Breast epithelium (tissue), 4 donors: ENCODE measurements at regions not wholly inside any gene's neighbourhood (a gene's known extent, or its start where the extent isn't known, plus 50 kb on each side); places are given as distances from the start of the nearest gene placed in this dataset.

Source experiments
- DNase-seq, 2 donors: peaks; one replicate each; pipeline ENCODE4 v3.0.0-alpha.2; 2019; ENCODE audit warnings: low spot score in 2 of 2
- H3K27ac ChIP-seq, 2 donors: fragments of 200-600 bp; sonication (generic) in 1 of 2; one replicate each; pipeline ENCODE4 v1.5.1; 2016 to 2019; ENCODE audit warnings: mild to moderate bottlenecking in 1 of 2
- H3K27me3 ChIP-seq, 2 donors: fragments of 200-600 bp; sonication (generic) in 1 of 2; one replicate each; pipeline versions ENCODE4 v1.5.1 to v1.6.0; 2017 to 2019; ENCODE audit warnings: control low read depth in 1 of 2, mild to moderate bottlenecking in 1 of 2
- H3K36me3 ChIP-seq: fragments of 200-600 bp; one replicate; pipeline ENCODE4 v1.5.1; 2019
- H3K4me1 ChIP-seq, 2 donors: fragments of 200-600 bp; sonication (generic); one replicate each; pipeline ENCODE4 v1.5.1; 2016 to 2019; ENCODE audit warnings: control low read depth in 1 of 2
- H3K4me3 ChIP-seq, 3 donors: fragments of 200-600 bp; sonication (generic); 1 replicate in 2 of 3; 2 replicates in 1 of 3; pipeline ENCODE4 v1.5.1; 2016 to 2019; ENCODE audit warnings: mild to moderate bottlenecking in 3 of 3, moderate library complexity in 2 of 3
- H3K9me3 ChIP-seq, 2 donors: fragments of 200-600 bp; sonication (generic) in 1 of 2; one replicate each; pipeline ENCODE4 v1.5.1; 2016 to 2019; ENCODE audit warnings: control low read depth in 1 of 2
- POLR2A ChIP-seq: fragments of 450-650 bp; IDR thresholded peaks from one replicate; pipeline ENCODE4 v1.6.1; 2016; ENCODE audit warnings: antibody characterized with exemption, mild to moderate bottlenecking, moderate library complexity
- POLR2AphosphoS5 ChIP-seq, 3 donors: sonication (generic); formaldehyde crosslinking; IDR thresholded peaks; one replicate each; pipeline ENCODE4 v1.6.1; 2017; ENCODE audit warnings: antibody characterized with exemption in 3 of 3
- intact Hi-C: fragments of 100-400 bp; cut with DNase I; formaldehyde crosslinking; loops from one replicate; pipeline ENCODE4 v1.15.1; 2023; ENCODE audit warnings: low total_unique reads
- TF ChIP-seq, protein P1 (sequence below), 3 donors: fragments of 450-650 bp; IDR thresholded peaks; one replicate each; pipeline ENCODE4 v1.5.1; 2016 to 2017; ENCODE audit warnings: antibody characterized with exemption in 3 of 3, mild to moderate bottlenecking in 3 of 3, moderate library complexity in 3 of 3

DNA sequence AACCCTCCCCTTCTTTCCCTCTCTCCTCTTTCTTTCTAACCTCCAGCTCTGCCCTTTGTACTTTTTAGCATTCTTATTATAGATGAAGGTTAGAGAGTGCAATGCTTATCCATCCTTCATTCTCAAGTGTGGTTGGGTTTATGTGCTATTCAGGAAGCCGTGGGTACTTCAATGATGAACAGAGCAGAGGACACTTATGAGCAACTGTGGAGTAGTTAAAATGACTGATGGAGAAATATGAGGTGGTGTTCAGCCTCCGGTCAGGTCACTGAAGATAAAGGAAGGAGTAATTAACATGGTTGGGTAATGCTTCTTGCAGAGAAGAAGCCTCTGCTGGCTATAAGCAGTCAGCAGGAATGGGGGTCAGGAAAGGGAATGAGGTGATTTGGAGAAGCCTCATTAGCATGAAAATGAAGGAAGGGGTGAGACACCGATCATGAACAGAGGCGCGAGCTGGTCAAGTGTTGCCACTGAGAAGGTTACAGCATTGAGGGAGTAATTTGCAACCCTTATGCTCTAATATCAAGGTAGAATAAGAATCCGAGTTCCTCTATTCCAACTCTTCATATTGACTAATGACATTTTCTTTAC is 174.7 kb downstream of the LPIN1 start:
- Histone ChIP-seq H3K36me3 (no peaks in the 10 kb centered on the region), H3K4me1 (no peaks in the 10 kb centered on the region), H3K27me3 (no peaks in the 10 kb centered on the region), H3K27ac (no peak overlapping the region), H3K9me3 (no peaks in the 10 kb centered on the region), H3K4me3 (no peak overlapping the region)
- intact Hi-C loops = no loop called here
- TF ChIP-seq, protein P1, sequence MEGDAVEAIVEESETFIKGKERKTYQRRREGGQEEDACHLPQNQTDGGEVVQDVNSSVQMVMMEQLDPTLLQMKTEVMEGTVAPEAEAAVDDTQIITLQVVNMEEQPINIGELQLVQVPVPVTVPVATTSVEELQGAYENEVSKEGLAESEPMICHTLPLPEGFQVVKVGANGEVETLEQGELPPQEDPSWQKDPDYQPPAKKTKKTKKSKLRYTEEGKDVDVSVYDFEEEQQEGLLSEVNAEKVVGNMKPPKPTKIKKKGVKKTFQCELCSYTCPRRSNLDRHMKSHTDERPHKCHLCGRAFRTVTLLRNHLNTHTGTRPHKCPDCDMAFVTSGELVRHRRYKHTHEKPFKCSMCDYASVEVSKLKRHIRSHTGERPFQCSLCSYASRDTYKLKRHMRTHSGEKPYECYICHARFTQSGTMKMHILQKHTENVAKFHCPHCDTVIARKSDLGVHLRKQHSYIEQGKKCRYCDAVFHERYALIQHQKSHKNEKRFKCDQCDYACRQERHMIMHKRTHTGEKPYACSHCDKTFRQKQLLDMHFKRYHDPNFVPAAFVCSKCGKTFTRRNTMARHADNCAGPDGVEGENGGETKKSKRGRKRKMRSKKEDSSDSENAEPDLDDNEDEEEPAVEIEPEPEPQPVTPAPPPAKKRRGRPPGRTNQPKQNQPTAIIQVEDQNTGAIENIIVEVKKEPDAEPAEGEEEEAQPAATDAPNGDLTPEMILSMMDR (IDR thresholded peaks at IDR 0.05) = no peak
- TF ChIP-seq POLR2A (no peak), POLR2AphosphoS5 (IDR thresholded peaks at IDR 0.05) (no peak)
- no peak for DNase-seq

DNA sequence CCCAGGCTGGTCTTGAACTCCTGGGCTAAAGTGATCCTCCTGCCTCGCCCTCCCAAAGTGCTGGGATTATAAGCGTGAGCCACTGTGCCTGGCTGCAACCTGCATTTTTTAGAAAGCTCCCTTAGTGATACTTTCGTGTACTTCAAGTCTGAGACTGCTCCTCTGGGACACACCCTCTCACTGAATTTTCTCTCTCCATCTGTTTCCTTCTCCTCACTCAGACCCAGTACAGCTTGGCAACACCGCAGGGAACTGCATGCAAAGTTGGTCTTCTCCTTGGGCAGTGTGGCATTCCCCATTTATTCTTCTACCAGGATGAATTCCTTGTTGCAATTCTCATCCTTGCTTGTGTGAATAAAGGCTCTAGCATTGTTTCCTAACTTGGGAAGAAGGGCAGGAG is 175.9 kb downstream of the LPIN1 start:
- Histone ChIP-seq H3K9me3 (no peaks in the 10 kb centered on the region), H3K36me3 (no peaks in the 10 kb centered on the region), H3K4me1 (no peaks in the 10 kb centered on the region), H3K4me3 (no peak overlapping the region), H3K27ac (no peak overlapping the region), H3K27me3 (no peaks in the 10 kb centered on the region)
- no peak for DNase-seq
- intact Hi-C loops = no loop called here
- TF ChIP-seq, protein P1 (IDR thresholded peaks at IDR 0.05) = no peak
- TF ChIP-seq POLR2A (no peak), POLR2AphosphoS5 (IDR thresholded peaks at IDR 0.05) (no peak)

DNA sequence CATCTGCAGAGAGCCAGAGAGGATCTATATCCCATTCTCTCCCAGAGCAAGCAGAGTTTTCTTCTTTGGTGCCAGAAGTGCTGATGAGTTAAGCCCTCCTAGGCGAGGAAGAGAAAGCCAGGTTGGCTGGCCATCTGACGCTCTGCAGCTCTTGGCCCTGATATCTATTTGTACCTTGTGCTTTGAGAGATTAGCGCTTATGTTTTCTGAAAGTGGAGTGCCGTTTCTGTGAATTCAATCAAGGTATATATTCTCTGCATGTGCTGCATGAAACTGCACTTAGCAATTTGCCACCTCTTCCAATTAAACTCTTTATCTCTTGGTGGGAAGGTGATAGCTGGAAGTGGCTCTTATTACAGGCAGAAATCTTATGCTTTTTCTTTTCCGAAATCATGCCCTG is 177.5 kb downstream of the LPIN1 start:
- no peak for TF ChIP-seq POLR2AphosphoS5 (IDR thresholded peaks at IDR 0.05)
- no peak for TF ChIP-seq POLR2A
- TF ChIP-seq, protein P1 (IDR thresholded peaks at IDR 0.05) = no peak
- Histone ChIP-seq H3K4me3 (no peak overlapping the region), H3K4me1 (no peaks in the 10 kb centered on the region), H3K27me3 (no peaks in the 10 kb centered on the region), H3K27ac (no peak overlapping the region), H3K36me3 (no peaks in the 10 kb centered on the region), H3K9me3 (no peaks in the 10 kb centered on the region)
- no peak for DNase-seq
- intact Hi-C loops = no loop called here

DNA sequence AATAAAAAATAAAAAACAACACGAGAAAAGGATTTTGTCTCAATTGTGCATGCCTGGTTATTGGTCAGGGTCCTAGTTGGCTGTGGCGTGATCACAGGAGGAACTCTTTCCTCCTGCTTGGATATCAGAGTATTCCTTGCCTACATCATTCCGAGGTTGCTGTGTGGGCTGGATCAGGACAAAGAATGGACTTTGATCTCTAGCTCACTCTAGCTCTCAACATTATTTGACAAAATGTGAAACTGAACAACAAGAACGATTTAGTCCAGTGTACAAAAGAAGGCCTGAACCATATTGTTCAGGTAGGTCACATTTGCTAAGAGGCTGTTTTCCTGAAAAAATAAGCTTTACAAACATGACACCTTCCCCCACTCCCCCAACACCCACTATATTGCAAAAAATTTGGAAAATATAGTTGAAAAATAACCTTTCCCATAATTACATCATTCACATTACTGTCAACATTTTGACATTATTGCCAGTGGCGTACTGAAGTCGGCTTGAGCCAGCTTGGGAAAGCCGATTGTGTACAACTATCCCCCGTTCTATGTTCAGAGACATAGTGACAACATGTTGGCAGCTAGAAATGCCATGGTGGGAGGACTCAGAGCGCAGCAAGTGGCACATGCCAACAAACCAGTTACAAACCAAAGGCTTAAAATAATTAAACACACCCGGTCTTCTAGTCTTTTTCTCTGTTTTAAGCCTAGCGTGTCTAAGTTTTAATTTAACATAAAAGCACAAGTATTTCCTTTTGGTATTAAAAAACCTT is 179.0 kb downstream of the LPIN1 start:
- Histone ChIP-seq H3K27ac (no peak overlapping the region), H3K9me3 (no peaks in the 10 kb centered on the region), H3K27me3 (no peaks in the 10 kb centered on the region), H3K4me1 (no peaks in the 10 kb centered on the region), H3K4me3 (no peak overlapping the region), H3K36me3 (no peaks in the 10 kb centered on the region)
- intact Hi-C loops = no loop called here
- TF ChIP-seq POLR2A (no peak), POLR2AphosphoS5 (IDR thresholded peaks at IDR 0.05) (no peak)
- TF ChIP-seq, protein P1 (IDR thresholded peaks at IDR 0.05) = no peak
- DNase-seq = no peak

DNA sequence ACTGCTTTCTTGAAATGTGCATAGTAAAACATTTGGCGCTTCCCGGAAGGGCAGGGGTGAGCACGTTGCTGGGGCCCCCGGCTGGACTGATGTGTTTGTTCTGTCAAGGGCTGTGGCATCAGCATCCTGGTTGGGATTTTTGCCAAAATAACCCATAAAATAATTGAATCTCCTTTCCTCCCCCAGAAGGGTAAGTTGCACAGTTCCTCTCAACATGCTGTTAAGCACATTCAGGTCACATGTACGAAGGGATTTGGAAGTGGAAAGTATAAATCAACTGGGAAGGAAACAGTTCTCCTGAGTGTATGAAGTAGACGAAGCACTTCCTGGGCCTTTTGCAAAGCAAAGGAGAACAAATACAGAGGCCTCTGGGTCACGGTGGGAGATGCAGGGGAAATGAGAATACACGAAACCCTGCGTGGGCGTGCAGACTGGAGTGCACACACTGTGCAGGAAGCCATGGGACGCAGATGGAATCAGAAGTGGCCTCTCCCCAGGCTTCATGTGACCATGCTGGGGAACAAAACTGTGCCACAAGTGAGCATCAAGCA is 183.9 kb downstream of the LPIN1 start:
- DNase-seq = no peak
- Histone ChIP-seq H3K4me1 (no peaks in the 10 kb centered on the region), H3K27ac (no peak overlapping the region), H3K4me3 (no peak overlapping the region), H3K36me3 (no peaks in the 10 kb centered on the region), H3K9me3 (no peaks in the 10 kb centered on the region), H3K27me3 (no peaks in the 10 kb centered on the region)
- TF ChIP-seq, protein P1 (IDR thresholded peaks at IDR 0.05) = no peak
- TF ChIP-seq POLR2A = no peak
- no peak for TF ChIP-seq POLR2AphosphoS5 (IDR thresholded peaks at IDR 0.05)
- intact Hi-C loops = no loop called here
